ENCODE measurements at regions not wholly inside any gene's neighbourhood (a gene's known extent, or its start where the extent isn't known, plus 50 kb on each side); places are given as distances from the start of the nearest gene placed in this dataset.

GRCh38 chr12:13455778-13456144 lies 259.2 kb downstream of the EMP1 start:
- no peak for TF ChIP-seq POLR2A (IDR thresholded peaks at IDR 0.05; ENCODE audit: borderline replicate concordance, extremely low read depth, insufficient read depth, insufficient read length)
- TF ChIP-seq EZH2 (IDR thresholded peaks at IDR 0.05), result no peak

Data from HCT116 (cell line).